ENCODE measurements at regions not wholly inside any gene's neighbourhood (a gene's known extent, or its start where the extent isn't known, plus 50 kb on each side); places are given as distances from the start of the nearest gene placed in this dataset.

DNA sequence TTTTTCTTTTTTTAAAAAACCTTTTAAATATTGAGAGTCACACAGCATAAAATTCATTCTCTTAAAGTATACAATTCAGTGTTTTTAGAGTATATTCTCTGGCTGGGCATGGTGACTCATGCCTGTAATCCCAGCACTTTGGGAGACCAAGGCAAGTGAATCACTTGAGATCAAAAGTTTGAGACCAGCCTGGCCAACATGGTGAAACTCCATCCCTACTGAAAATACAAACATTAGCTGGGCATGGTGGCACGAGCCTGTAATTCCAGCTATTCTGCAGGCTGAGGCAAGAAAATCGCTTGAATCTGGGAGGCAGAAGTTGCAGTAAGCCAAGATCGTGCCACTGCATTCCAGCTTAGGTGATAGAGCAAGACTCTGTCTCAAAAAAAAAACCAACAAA lies 68.4 kb upstream of the BCAT1 start:
- TF ChIP-seq, protein P1, sequence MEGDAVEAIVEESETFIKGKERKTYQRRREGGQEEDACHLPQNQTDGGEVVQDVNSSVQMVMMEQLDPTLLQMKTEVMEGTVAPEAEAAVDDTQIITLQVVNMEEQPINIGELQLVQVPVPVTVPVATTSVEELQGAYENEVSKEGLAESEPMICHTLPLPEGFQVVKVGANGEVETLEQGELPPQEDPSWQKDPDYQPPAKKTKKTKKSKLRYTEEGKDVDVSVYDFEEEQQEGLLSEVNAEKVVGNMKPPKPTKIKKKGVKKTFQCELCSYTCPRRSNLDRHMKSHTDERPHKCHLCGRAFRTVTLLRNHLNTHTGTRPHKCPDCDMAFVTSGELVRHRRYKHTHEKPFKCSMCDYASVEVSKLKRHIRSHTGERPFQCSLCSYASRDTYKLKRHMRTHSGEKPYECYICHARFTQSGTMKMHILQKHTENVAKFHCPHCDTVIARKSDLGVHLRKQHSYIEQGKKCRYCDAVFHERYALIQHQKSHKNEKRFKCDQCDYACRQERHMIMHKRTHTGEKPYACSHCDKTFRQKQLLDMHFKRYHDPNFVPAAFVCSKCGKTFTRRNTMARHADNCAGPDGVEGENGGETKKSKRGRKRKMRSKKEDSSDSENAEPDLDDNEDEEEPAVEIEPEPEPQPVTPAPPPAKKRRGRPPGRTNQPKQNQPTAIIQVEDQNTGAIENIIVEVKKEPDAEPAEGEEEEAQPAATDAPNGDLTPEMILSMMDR (IDR thresholded peaks at IDR 0.05; ENCODE audit: low read depth, low read length): no peak
- no peak for TF ChIP-seq EZH2phosphoT487 (IDR thresholded peaks at IDR 0.05; ENCODE audit: low read depth)
